Loucy (cell line): ENCODE measurements at regions not wholly inside any gene's neighbourhood (a gene's known extent, or its start where the extent isn't known, plus 50 kb on each side); places are given as distances from the start of the nearest gene placed in this dataset.

Source experiments
- H2AFZ ChIP-seq: fragments of 200-600 bp; sonication (generic); 2 replicates; pipeline ENCODE4 v1.6.0; 2016; ENCODE audit warnings: antibody characterized with exemption, mild to moderate bottlenecking, low read length, moderate library complexity
- H3F3A ChIP-seq: fragments of 200-600 bp; 2 replicates; pipeline ENCODE4 v1.6.0; 2016; ENCODE audit warnings: antibody characterized with exemption, low read depth, mild to moderate bottlenecking
- H3K27me3 ChIP-seq: fragments of 200-600 bp; sonication (generic); 2 replicates; pipeline ENCODE4 v1.6.1; 2014; ENCODE audit warnings: low read length, mild to moderate bottlenecking; ENCODE audit not compliant: insufficient read depth, poor library complexity, severe bottlenecking
- H3K36me3 ChIP-seq: fragments of 200-600 bp; sonication (generic); 2 replicates; pipeline ENCODE4 v1.6.1; 2016; ENCODE audit warnings: low read length; ENCODE audit not compliant: insufficient read depth
- H3K4me1 ChIP-seq: fragments of 200-600 bp; sonication (generic); 2 replicates; pipeline ENCODE4 v1.5.1; 2014; ENCODE audit warnings: low read length, mild to moderate bottlenecking; ENCODE audit not compliant: insufficient read depth, poor library complexity, severe bottlenecking
- H3K4me2 ChIP-seq: fragments of 200-600 bp; sonication (generic); 2 replicates; pipeline ENCODE4 v1.6.0; 2014; ENCODE audit warnings: antibody characterized with exemption, low read length, low read depth, mild to moderate bottlenecking; ENCODE audit not compliant: poor library complexity, severe bottlenecking
- H3K4me3 ChIP-seq: fragments of 200-600 bp; sonication (generic); 2 replicates; pipeline ENCODE4 v1.5.1; 2014; ENCODE audit warnings: low read length, mild to moderate bottlenecking, mixed read lengths; ENCODE audit not compliant: poor library complexity, severe bottlenecking
- H3K79me2 ChIP-seq: fragments of 200-600 bp; sonication (generic); 2 replicates; pipeline ENCODE4 v1.6.1; 2014; ENCODE audit warnings: low read length; ENCODE audit not compliant: insufficient read depth
- H3K9ac ChIP-seq: fragments of 200-600 bp; sonication (generic); 2 replicates; pipeline ENCODE4 v1.6.0; 2014; ENCODE audit warnings: mild to moderate bottlenecking, low read depth, low read length, moderate library complexity; ENCODE audit not compliant: poor library complexity, severe bottlenecking
- H3K9me2 ChIP-seq: fragments of 200-600 bp; sonication (generic); replicated peaks from 2 replicates; pipeline ENCODE4 v1.6.1; 2016; ENCODE audit warnings: low read depth, low read length, mixed read lengths
- H3K9me3 ChIP-seq: fragments of 200-600 bp; sonication (generic); 2 replicates; pipeline ENCODE4 v1.6.1; 2014; ENCODE audit warnings: mild to moderate bottlenecking, antibody characterized with exemption, low read length, low read depth; ENCODE audit not compliant: insufficient read depth
- H4K20me1 ChIP-seq: fragments of 200-600 bp; sonication (generic); 2 replicates; pipeline ENCODE4 v1.6.0; 2014; ENCODE audit warnings: antibody characterized with exemption, low read length, mild to moderate bottlenecking; ENCODE audit not compliant: insufficient read depth, poor library complexity, severe bottlenecking
- EZH2phosphoT487 ChIP-seq: fragments of 200-600 bp; IDR thresholded peaks from 2 replicates; pipeline ENCODE4 v1.6.1; 2018; ENCODE audit warnings: antibody characterized with exemption, mild to moderate bottlenecking, moderate library complexity, borderline replicate concordance
- TF ChIP-seq, protein P1 (sequence below): fragments of 200-600 bp; sonication (generic); conservative IDR thresholded peaks from 2 replicates; pipeline ENCODE4 v1.5.1; 2014; ENCODE audit warnings: mild to moderate bottlenecking, antibody characterized with exemption, low read length

- no peak for TF ChIP-seq EZH2phosphoT487
- TF ChIP-seq, protein P1, sequence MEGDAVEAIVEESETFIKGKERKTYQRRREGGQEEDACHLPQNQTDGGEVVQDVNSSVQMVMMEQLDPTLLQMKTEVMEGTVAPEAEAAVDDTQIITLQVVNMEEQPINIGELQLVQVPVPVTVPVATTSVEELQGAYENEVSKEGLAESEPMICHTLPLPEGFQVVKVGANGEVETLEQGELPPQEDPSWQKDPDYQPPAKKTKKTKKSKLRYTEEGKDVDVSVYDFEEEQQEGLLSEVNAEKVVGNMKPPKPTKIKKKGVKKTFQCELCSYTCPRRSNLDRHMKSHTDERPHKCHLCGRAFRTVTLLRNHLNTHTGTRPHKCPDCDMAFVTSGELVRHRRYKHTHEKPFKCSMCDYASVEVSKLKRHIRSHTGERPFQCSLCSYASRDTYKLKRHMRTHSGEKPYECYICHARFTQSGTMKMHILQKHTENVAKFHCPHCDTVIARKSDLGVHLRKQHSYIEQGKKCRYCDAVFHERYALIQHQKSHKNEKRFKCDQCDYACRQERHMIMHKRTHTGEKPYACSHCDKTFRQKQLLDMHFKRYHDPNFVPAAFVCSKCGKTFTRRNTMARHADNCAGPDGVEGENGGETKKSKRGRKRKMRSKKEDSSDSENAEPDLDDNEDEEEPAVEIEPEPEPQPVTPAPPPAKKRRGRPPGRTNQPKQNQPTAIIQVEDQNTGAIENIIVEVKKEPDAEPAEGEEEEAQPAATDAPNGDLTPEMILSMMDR = no peak
- no peaks in the 10 kb centered on the region for H3K4me1 ChIP-seq
- H3K9ac ChIP-seq = no peak overlapping the region
- no peak overlapping the region for H3K4me2 ChIP-seq
- no peaks in the 10 kb centered on the region for H3K36me3 ChIP-seq
- no peak overlapping the region for H3K4me3 ChIP-seq
- no peaks in the 10 kb centered on the region for H3K9me2 ChIP-seq
- H3K27me3 ChIP-seq = no peaks in the 10 kb centered on the region
- no peak overlapping the region for H2AFZ ChIP-seq
- no peaks in the 10 kb centered on the region for H3K79me2 ChIP-seq
- H4K20me1 ChIP-seq = no peaks in the 10 kb centered on the region
- H3F3A ChIP-seq = no peaks in the 10 kb centered on the region
- no peaks in the 10 kb centered on the region for H3K9me3 ChIP-seq
These were observed 473.1 kb downstream of the KLF12 start for GRCh38 chr13:73661066-73661465.

- Histone ChIP-seq H3K4me1 (no peaks in the 10 kb centered on the region), H2AFZ (no peak overlapping the region), H3K9me3 (no peaks in the 10 kb centered on the region), H3K79me2 (no peaks in the 10 kb centered on the region), H3K4me2 (no peak overlapping the region), H3F3A (no peaks in the 10 kb centered on the region), H3K9ac (no peak overlapping the region), H4K20me1 (no peaks in the 10 kb centered on the region), H3K4me3 (no peak overlapping the region), H3K36me3 (no peaks in the 10 kb centered on the region), H3K9me2 (no peaks in the 10 kb centered on the region), H3K27me3 (no peaks in the 10 kb centered on the region)
- TF ChIP-seq, protein P1 = no peak
- no peak for TF ChIP-seq EZH2phosphoT487
These were observed 475.6 kb downstream of the KLF12 start for GRCh38 chr13:73658639-73659038.

- H3K9me3 ChIP-seq = no peaks in the 10 kb centered on the region
These were observed 476.2 kb downstream of the KLF12 start for GRCh38 chr13:73657821-73658540.

More at GRCh38 chr13:73657821-73658540, 476.2 kb downstream of the KLF12 start:
- H4K20me1 ChIP-seq = no peaks in the 10 kb centered on the region
- no peak overlapping the region for H3K9ac ChIP-seq
- H2AFZ ChIP-seq = no peak overlapping the region
- no peaks in the 10 kb centered on the region for H3K36me3 ChIP-seq
- no peaks in the 10 kb centered on the region for H3K79me2 ChIP-seq
- no peaks in the 10 kb centered on the region for H3F3A ChIP-seq
- H3K27me3 ChIP-seq = no peaks in the 10 kb centered on the region
- no peaks in the 10 kb centered on the region for H3K4me1 ChIP-seq
- H3K4me2 ChIP-seq = no peak overlapping the region
- no peaks in the 10 kb centered on the region for H3K9me2 ChIP-seq
- no peak overlapping the region for H3K4me3 ChIP-seq
- TF ChIP-seq EZH2phosphoT487 = no peak
- TF ChIP-seq, protein P1 = no peak
